ENCODE measurements at regions not wholly inside any gene's neighbourhood (a gene's known extent, or its start where the extent isn't known, plus 50 kb on each side); places are given as distances from the start of the nearest gene placed in this dataset.

- H3K27me3 Mint-ChIP-seq, result no peaks in the 10 kb centered on the region
- no peaks in the 10 kb centered on the region for H3K36me3 Mint-ChIP-seq
- POLR2A ChIA-PET, result no interaction called here
- no peak overlapping the region for H3K4me3 Mint-ChIP-seq
- CTCF ChIA-PET, result interaction anchor here (0.6 kb wide), 1 partner anchor 12 kb away, joined by 3 read pairs; no protein-coding TSS in a partner anchor
- no peaks in the 10 kb centered on the region for H3K4me1 Mint-ChIP-seq (ENCODE audit: low read depth)
- no peak for DNase-seq
- no peak overlapping the region for H3K27ac Mint-ChIP-seq
- intact Hi-C loops (cut with micrococcal nuclease), result no loop called here
- peaks cover 8% of the 10 kb centered on the region for H3K9me3 Mint-ChIP-seq
Measured at GRCh38 chr16:79434092-79434491, 166.4 kb downstream of the MAF start.

GRCh38 chr16:79431923-79432322, 168.6 kb downstream of the MAF start:
- intact Hi-C loops (cut with micrococcal nuclease), result no loop called here
- H3K4me1 Mint-ChIP-seq (ENCODE audit: low read depth), result no peaks in the 10 kb centered on the region
- CTCF ChIA-PET, result no interaction called here
- no peak for DNase-seq
- peaks cover 8% of the 10 kb centered on the region for H3K9me3 Mint-ChIP-seq
- no peak overlapping the region for H3K27ac Mint-ChIP-seq
- POLR2A ChIA-PET, result no interaction called here
- no peaks in the 10 kb centered on the region for H3K36me3 Mint-ChIP-seq
- H3K27me3 Mint-ChIP-seq, result no peaks in the 10 kb centered on the region
- H3K4me3 Mint-ChIP-seq, result no peak overlapping the region

- no peak overlapping the region for H3K27ac Mint-ChIP-seq
- H3K4me3 Mint-ChIP-seq, result no peak overlapping the region
- H3K4me1 Mint-ChIP-seq (ENCODE audit: low read depth), result no peaks in the 10 kb centered on the region
- CTCF ChIA-PET, result no interaction called here
- no peaks in the 10 kb centered on the region for H3K36me3 Mint-ChIP-seq
- POLR2A ChIA-PET, result no interaction called here
- H3K9me3 Mint-ChIP-seq, result peaks cover 8% of the 10 kb centered on the region
- no peak for DNase-seq
- intact Hi-C loops (cut with micrococcal nuclease), result no loop called here
- no peaks in the 10 kb centered on the region for H3K27me3 Mint-ChIP-seq
Measured at GRCh38 chr16:79430191-79430678, 170.3 kb downstream of the MAF start.

- intact Hi-C loops (cut with micrococcal nuclease), result no loop called here
- ChIA-PET POLR2A (no interaction called here), CTCF (no interaction called here)
- no peaks in the 10 kb centered on the region for H3K27me3 Mint-ChIP-seq
- DNase-seq, result no peak
- H3K36me3 Mint-ChIP-seq, result no peaks in the 10 kb centered on the region
- H3K27ac Mint-ChIP-seq, result no peak overlapping the region
- H3K9me3 Mint-ChIP-seq, result peaks cover 8% of the 10 kb centered on the region
- no peak overlapping the region for H3K4me3 Mint-ChIP-seq
- H3K4me1 Mint-ChIP-seq (ENCODE audit: low read depth), result no peaks in the 10 kb centered on the region
Measured at GRCh38 chr16:79429381-79430190, 171.0 kb downstream of the MAF start.

GRCh38 chr16:79426663-79427062, 173.9 kb downstream of the MAF start:
- Mint-ChIP-seq H3K27me3 (no peaks in the 10 kb centered on the region), H3K4me1 (ENCODE audit: low read depth) (no peaks in the 10 kb centered on the region), H3K36me3 (no peaks in the 10 kb centered on the region), H3K27ac (no peak overlapping the region), H3K4me3 (no peak overlapping the region), H3K9me3 (peaks cover 3% of the 10 kb centered on the region)
- ChIA-PET CTCF (no interaction called here), POLR2A (no interaction called here)
- intact Hi-C loops (cut with micrococcal nuclease), result no loop called here
- DNase-seq, result no peak

GRCh38 chr16:79422064-79422463, 178.5 kb downstream of the MAF start:
- intact Hi-C loops (cut with micrococcal nuclease), result no loop called here
- ChIA-PET POLR2A (no interaction called here), CTCF (no interaction called here)
- Mint-ChIP-seq H3K36me3 (no peaks in the 10 kb centered on the region), H3K4me3 (no peak overlapping the region), H3K9me3 (no peaks in the 10 kb centered on the region), H3K27ac (no peak overlapping the region), H3K27me3 (no peaks in the 10 kb centered on the region), H3K4me1 (ENCODE audit: low read depth) (peaks cover 1% of the 10 kb centered on the region)
- no peak for DNase-seq

- Mint-ChIP-seq H3K4me1 (ENCODE audit: low read depth) (peaks cover 10% of the 10 kb centered on the region), H3K4me3 (no peak overlapping the region), H3K27ac (no peak overlapping the region), H3K36me3 (no peaks in the 10 kb centered on the region), H3K27me3 (no peaks in the 10 kb centered on the region), H3K9me3 (no peaks in the 10 kb centered on the region)
- ChIA-PET POLR2A (no interaction called here), CTCF (no interaction called here)
- intact Hi-C loops (cut with micrococcal nuclease), result no loop called here
- no peak for DNase-seq
Measured at GRCh38 chr16:79421126-79421525, 179.4 kb downstream of the MAF start.

GRCh38 chr16:79420493-79420892, 180.0 kb downstream of the MAF start:
- intact Hi-C loops (cut with micrococcal nuclease), result no loop called here
- H3K27ac Mint-ChIP-seq, result no peak overlapping the region
- no peaks in the 10 kb centered on the region for H3K9me3 Mint-ChIP-seq
- H3K27me3 Mint-ChIP-seq, result no peaks in the 10 kb centered on the region
- peaks cover 16% of the 10 kb centered on the region for H3K4me1 Mint-ChIP-seq (ENCODE audit: low read depth)
- ChIA-PET CTCF (no interaction called here), POLR2A (no interaction called here)
- no peaks in the 10 kb centered on the region for H3K36me3 Mint-ChIP-seq
- H3K4me3 Mint-ChIP-seq, result no peak overlapping the region
- no peak for DNase-seq

GRCh38 chr16:79419148-79419547, 181.4 kb downstream of the MAF start:
- Mint-ChIP-seq H3K4me3 (no peak overlapping the region), H3K4me1 (ENCODE audit: low read depth) (peaks cover 21% of the 10 kb centered on the region), H3K27ac (no peak overlapping the region), H3K27me3 (no peaks in the 10 kb centered on the region), H3K36me3 (no peaks in the 10 kb centered on the region), H3K9me3 (no peaks in the 10 kb centered on the region)
- ChIA-PET POLR2A (interaction anchor here (0.6 kb wide), 1 partner anchor 171 kb away, joined by 3 read pairs; no protein-coding TSS in a partner anchor), CTCF (no interaction called here)
- no peak for DNase-seq
- intact Hi-C loops (cut with micrococcal nuclease), result no loop called here

GRCh38 chr16:79417601-79418008, 182.9 kb downstream of the MAF start:
- Mint-ChIP-seq H3K4me1 (ENCODE audit: low read depth) (peaks cover 25% of the 10 kb centered on the region), H3K27me3 (no peaks in the 10 kb centered on the region), H3K9me3 (no peaks in the 10 kb centered on the region), H3K4me3 (no peak overlapping the region), H3K36me3 (no peaks in the 10 kb centered on the region), H3K27ac (no peak overlapping the region)
- intact Hi-C loops (cut with micrococcal nuclease), result no loop called here
- ChIA-PET CTCF (no interaction called here), POLR2A (no interaction called here)
- no peak for DNase-seq

GRCh38 chr16:79415983-79416640, 184.4 kb downstream of the MAF start:
- ChIA-PET CTCF (interaction anchor here (0.6 kb wide), 2 partner anchors 35 to 58 kb away, joined by 3 read pairs; no protein-coding TSS in a partner anchor), POLR2A (interaction anchor here (0.6 to 1.7 kb wide), 4 partner anchors 19 to 1098 kb away, joined by 3 to 5 read pairs (median 4); no protein-coding TSS in a partner anchor)
- H3K36me3 Mint-ChIP-seq, result no peaks in the 10 kb centered on the region
- DNase-seq, result peak; percentile 23
- no peaks in the 10 kb centered on the region for H3K9me3 Mint-ChIP-seq
- intact Hi-C loops (cut with micrococcal nuclease), result no loop called here
- peak overlapping the region; percentile 7 for H3K4me3 Mint-ChIP-seq
- peaks cover 37% of the 10 kb centered on the region for H3K4me1 Mint-ChIP-seq (ENCODE audit: low read depth)
- peak overlapping the region; percentile 52 for H3K27ac Mint-ChIP-seq
- H3K27me3 Mint-ChIP-seq, result no peaks in the 10 kb centered on the region

- intact Hi-C loops (cut with micrococcal nuclease), result loop anchor here (5.0 kb wide), 1 partner anchor 184 kb away; no protein-coding TSS in a partner anchor
- peaks cover 41% of the 10 kb centered on the region for H3K4me1 Mint-ChIP-seq (ENCODE audit: low read depth)
- POLR2A ChIA-PET, result no interaction called here
Measured at GRCh38 chr16:79412783-79413225, 187.7 kb downstream of the MAF start.

More at GRCh38 chr16:79412783-79413225, 187.7 kb downstream of the MAF start:
- no peak overlapping the region for H3K4me3 Mint-ChIP-seq
- CTCF ChIA-PET, result no interaction called here
- H3K36me3 Mint-ChIP-seq, result no peaks in the 10 kb centered on the region
- DNase-seq, result no peak
- peak overlapping the region; percentile 3 for H3K27ac Mint-ChIP-seq
- H3K27me3 Mint-ChIP-seq, result no peaks in the 10 kb centered on the region
- H3K9me3 Mint-ChIP-seq, result no peaks in the 10 kb centered on the region

Measured in activated CD4-positive, alpha-beta memory T cell treated with anti-CD3 and anti-CD28 coated beads for 36 hours (primary cell).